ENCODE measurements at regions not wholly inside any gene's neighbourhood (a gene's known extent, or its start where the extent isn't known, plus 50 kb on each side); places are given as distances from the start of the nearest gene placed in this dataset.
"Not testable (repeated sequence)": the region's sequence is repeated elsewhere in the genome, so short reads cannot be mapped to it uniquely, and the experiment has no call there.

DNA sequence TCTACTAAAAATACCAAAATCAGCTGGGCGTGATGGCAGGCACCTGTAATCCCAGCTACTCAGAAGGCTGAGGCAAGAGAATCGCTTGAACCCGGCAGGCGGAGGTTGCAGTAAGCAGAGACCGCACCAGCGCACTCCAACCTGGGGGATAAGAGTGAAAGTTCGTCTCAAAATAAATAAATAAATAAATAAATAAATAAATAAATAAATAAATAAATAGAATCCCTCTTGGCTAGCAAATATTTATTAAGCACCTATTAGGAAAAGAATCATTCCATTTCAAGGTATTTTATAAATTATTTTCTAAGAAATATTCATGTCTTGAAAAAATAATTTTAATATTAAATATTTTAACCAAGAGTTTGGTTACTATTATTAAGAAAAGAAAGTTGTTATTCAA is 1539.2 kb upstream of the SLC10A2 start:
- TF ChIP-seq, protein P1, sequence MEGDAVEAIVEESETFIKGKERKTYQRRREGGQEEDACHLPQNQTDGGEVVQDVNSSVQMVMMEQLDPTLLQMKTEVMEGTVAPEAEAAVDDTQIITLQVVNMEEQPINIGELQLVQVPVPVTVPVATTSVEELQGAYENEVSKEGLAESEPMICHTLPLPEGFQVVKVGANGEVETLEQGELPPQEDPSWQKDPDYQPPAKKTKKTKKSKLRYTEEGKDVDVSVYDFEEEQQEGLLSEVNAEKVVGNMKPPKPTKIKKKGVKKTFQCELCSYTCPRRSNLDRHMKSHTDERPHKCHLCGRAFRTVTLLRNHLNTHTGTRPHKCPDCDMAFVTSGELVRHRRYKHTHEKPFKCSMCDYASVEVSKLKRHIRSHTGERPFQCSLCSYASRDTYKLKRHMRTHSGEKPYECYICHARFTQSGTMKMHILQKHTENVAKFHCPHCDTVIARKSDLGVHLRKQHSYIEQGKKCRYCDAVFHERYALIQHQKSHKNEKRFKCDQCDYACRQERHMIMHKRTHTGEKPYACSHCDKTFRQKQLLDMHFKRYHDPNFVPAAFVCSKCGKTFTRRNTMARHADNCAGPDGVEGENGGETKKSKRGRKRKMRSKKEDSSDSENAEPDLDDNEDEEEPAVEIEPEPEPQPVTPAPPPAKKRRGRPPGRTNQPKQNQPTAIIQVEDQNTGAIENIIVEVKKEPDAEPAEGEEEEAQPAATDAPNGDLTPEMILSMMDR (IDR thresholded peaks at IDR 0.05; ENCODE audit: low read depth, low read length), result not testable (repeated sequence)
- not testable (repeated sequence) for TF ChIP-seq EZH2phosphoT487 (IDR thresholded peaks at IDR 0.05; ENCODE audit: low read depth)

Measured in OCI-LY3 (cell line).